K562 (cell line): ENCODE measurements at regions not wholly inside any gene's neighbourhood (a gene's known extent, or its start where the extent isn't known, plus 50 kb on each side); places are given as distances from the start of the nearest gene placed in this dataset.

ENCODE experiments used
- CEBPB ChIP-seq: fragments of 450-650 bp; IDR thresholded peaks from 2 replicates; pipeline ENCODE4 v1.6.1; 2016; ENCODE audit warnings: missing genetic modification characterization, missing compliant biosample characterization
- CHD4 ChIP-seq: fragments of 200-600 bp; sonication (generic); IDR thresholded peaks from 3 replicates; pipeline ENCODE4 v1.6.1; 2012; ENCODE audit warnings: low read depth, mild to moderate bottlenecking, mixed read lengths, low read length, inconsistent platforms; ENCODE audit not compliant: insufficient read depth, insufficient replicate concordance, poor library complexity, severe bottlenecking
- VEZF1 ChIP-seq: fragments of 200-800 bp; sonication (Bioruptor generic); IDR thresholded peaks from 2 replicates; pipeline ENCODE4 v1.6.1; 2017; ENCODE audit warnings: missing genetic modification characterization, missing compliant biosample characterization

GRCh38 chr9:7960320-7961050 is 160.9 kb upstream of the DMAC1 start:
- TF ChIP-seq CHD4 (no peak), VEZF1 (CRISPR knock-in tag) (no peak), CEBPB (tag) (no peak)
